Eye (tissue), 1 donor: ENCODE measurements at regions not wholly inside any gene's neighbourhood (a gene's known extent, or its start where the extent isn't known, plus 50 kb on each side); places are given as distances from the start of the nearest gene placed in this dataset.
"Not testable (repeated sequence)": the region's sequence is repeated elsewhere in the genome, so short reads cannot be mapped to it uniquely, and the experiment has no call there.

ENCODE experiments used
- DNase-seq: peaks from one replicate; pipeline ENCODE4 v3.0.0-alpha.2; 2015

DNA sequence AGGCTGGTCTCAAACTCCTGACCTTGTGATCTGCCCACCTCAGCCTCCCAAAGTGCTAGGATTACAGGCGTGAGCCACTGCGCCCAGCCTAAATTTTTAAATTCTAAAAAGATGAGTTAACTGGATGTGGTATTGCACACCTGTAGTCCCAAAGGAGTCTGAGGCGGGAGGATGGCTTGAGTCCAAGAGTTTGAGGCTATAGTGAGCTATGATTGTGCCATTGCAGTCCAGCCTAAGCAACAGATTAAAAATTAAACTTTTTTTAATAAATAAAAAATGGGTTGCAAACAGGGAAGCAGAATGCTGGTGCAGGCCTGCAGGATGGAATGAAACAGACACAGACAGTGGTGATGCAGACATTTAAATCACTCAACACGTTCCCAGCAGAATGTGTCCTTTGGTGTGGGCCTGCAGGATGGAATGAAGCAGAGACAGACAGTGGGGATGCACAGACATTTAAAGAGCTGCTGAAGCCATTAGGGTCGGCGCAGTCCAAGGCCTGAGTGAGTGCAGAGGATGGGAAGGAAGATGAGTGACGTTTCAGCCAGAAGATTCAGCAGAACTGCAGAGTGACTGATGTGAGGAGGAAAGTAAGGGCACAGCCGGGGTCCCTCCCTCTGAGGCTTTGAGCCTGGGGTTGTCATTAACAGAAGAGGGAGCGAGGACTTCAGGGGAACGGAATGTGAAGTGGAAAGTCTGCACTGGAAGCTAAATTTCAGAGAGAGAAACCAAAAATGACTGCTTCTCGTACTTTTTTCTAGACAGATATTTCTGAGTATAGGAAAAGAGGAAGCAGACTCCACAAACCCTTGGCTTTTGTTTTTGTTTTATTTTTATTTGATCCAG lies 117.5 kb downstream of the RIN2 start:
- DNase-seq = no peak

DNA sequence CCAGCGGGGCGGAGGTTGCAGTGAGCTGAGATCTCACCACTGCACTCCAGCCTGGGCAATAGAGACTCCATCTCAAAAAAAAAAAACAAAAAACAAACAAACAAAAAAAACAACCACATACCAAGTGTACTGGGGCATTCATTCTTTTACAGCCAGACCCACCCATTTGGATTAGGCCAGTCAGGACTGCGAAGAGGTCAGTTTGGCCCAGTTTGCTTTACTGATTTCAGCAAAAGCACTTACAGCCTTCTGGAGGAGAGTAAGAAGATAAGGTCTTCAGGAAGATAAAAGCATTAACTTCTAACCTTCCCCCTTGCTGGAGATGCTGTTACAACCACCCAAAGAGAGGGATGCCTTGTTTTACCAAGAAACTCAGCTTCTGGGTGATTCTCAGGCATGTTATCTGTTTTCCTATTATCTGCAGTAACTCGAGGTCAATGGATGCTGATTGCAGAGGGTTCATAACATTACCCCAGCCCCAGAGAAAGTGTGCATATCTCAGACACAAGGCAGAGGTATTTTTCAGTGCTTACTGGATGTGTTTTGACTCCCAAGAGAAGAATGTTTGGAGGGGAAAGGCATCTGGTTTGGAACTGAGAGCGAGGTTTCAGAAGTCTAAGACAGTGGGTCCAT lies 118.9 kb downstream of the RIN2 start:
- no peak for DNase-seq

DNA sequence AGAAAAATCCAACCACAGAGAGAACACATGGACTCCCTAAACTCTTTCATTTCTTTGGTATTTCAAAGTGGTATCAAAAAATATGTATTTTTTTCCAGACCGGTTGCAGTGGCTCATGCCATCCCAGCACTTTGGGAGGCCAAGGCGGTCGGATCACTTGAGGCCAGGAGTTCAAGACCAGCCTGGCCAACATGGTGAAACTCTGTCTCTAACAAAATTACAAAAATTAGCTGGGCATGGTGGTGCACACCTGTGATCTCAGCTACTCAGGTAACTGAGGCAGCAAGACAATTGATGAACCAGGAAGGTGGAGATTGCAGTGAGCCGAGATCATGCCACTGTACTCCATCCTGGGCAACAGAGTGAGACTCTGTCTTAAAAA lies 121.8 kb downstream of the RIN2 start:
- not testable (repeated sequence) for DNase-seq

DNA sequence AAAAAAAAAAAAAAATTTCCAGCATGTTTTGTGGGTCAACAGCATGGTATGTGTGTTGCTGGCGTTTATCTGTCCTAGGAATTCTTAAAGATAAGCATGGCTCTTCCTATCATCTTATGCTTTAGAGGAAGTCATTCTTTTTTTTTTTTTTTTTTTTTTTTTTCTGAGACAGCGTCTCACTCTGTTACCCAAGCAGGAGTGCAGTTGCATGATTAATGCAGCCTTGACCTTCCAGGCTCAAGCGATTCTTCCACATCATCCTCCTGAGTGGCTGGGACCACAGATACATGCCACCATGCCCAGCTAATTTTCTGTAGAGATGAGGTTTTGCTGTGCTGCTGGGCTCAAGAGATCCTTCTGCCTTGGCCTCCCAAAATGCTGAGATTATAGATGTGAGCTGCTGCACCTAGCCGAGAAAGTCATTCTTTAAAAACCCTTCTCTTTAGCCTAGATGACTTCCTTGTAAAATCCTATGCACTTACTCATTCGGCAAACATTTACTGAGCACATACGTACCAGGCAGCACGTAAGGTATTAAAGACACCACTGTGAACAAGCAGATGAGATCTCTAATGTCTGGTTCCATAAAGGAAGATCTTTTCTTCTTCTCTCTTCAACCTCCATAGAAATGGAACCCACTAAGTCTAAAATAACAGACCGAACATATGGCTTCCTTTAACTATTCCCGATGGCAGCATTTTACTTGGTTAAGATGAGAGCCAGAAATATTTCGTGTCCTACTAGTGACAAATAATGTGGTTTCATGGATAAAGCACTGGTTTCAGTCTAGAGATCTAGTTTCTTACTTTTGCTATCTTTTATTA lies 122.4 kb downstream of the RIN2 start:
- no peak for DNase-seq

DNA sequence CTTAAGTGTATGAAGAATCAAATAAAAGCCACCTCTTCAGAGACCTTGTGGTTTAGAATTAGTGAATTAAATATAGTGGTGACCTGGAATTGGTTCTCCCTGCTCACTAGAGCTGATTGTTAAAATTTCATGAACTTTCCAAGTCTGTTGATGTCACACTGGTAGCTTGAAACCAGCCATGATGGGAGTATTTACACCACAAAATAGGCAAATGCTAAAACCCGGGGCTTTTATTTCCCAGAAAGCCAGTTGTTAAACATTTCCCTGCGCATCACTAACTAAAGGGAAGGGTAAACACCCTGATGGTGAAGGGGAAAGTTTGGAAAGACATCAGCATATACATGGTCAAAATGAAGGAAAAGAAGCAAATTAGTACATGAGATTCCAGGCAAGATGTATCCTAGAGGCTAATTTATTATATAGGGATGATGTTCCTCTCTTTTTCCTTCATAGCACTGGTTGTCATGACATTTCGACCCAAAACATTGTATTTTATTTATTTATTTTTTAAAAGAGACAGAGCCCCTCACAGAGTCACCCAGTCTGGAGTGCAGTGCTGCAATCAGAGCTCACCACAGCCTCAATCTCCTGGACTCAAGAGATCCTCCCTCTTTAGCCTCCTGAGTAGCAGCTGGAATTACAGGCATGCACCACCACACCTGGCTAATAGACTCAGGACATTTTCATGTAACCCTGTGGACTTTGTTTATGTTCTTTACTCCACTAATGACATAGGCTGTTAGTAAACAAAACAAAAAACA lies 123.2 kb downstream of the RIN2 start:
- no peak for DNase-seq

DNA sequence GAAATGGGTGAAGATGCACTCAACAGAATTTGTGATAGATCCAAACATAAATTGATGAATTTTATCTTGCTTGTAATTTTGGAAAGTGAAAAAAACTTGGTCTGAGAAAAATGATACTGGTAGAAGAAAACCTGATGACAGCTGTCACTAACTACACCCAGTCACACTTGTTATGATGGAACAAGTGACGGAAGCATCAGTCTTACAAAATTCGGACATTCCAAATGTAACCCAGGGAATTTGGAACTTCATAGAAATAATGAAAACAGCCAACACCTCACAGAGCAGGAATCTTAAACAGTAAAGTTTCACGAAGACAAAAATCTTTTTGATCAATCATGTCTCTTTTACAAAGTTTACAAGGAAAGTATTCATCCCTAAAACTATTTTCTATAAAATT lies 123.9 kb downstream of the RIN2 start:
- no peak for DNase-seq

DNA sequence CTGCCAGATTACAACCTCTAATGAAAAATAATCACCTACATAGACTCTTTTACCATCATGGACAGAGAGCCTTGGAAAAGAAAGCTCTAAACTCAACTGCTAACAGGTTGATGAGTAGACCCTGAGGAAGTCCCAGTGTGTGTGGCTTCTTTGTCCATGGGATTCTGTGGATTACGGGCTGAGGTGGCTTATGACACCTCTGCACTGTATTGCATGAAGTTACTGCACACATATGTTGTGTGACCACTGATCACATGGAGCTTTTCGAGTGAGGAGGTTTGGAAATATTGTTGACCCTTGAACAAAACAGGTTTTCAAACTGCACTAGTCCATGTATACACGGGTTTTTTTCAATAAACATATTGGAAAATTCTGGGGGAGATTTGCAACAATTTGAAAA lies 124.4 kb downstream of the RIN2 start:
- DNase-seq = no peak

DNA sequence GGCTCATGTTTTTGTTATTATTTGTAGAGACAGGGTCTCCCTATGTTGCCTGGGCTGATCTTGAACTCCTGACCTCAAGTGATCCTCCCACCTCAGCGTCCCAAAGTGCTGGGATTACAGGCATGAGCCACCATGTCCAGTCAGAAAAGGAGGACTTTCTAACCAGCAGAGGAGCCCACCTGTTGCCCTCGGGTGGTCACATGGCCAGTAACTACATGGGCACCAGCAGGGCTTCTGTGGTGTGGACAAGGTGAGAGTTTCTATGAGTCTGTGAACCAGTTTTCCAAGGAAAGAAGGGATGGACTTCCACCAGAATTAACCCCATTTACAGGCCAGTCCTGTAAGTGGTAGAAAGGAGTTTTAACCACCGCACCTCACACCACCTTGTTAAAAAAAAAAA lies 125.4 kb downstream of the RIN2 start:
- DNase-seq = no peak

DNA sequence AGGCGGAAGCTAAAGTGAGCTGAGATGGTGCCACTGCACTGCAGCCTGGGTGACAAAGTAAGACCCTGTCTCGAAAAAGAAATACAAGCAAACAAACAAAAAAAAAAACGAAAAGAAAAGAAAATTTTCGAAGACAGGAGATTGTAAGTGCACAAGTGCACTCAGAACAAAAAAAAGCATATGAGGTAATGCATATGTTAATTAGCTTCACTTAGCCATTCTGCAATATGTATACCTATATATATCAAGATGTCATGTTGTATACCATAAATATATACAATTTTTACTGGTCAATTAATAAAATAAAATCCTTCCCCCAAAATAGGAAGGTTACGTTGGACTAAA lies 127.5 kb downstream of the RIN2 start:
- no peak for DNase-seq

DNA sequence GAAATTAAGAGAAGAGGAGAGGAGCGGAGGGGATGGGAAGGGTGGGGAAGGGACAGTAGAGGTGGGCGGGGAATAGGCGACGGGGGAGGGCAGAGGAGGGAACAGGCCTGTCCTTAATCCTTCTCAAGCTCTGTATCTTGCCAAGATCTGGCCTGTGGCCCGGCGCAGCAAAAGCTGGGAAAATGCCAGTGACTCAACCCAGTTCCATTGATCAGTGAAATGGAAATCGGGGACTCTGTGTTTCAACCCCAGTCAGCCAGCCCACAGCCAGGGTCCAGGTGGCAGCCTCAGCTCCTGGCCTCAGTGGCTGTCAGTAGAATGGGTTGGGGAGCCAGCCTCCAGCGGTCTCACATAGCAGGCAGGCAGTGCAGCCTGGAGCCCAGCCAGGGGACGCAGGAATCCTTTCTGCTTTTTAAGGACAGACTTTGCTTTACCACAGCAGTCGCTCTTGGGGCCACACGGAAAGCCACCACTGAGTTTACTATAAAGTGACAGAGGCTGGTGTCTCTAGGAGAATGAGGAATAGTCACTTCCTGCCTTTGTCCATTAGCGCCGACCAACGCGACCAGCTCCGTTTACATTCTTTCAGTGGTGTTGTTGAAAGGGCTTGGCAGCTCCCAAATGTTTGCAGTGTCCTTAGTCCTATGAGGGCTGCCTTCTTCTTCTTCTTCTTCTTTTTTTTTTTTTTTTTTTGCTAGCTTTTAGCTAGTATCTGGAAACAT lies 128.0 kb downstream of the RIN2 start:
- DNase-seq = peak; percentile 57

DNA sequence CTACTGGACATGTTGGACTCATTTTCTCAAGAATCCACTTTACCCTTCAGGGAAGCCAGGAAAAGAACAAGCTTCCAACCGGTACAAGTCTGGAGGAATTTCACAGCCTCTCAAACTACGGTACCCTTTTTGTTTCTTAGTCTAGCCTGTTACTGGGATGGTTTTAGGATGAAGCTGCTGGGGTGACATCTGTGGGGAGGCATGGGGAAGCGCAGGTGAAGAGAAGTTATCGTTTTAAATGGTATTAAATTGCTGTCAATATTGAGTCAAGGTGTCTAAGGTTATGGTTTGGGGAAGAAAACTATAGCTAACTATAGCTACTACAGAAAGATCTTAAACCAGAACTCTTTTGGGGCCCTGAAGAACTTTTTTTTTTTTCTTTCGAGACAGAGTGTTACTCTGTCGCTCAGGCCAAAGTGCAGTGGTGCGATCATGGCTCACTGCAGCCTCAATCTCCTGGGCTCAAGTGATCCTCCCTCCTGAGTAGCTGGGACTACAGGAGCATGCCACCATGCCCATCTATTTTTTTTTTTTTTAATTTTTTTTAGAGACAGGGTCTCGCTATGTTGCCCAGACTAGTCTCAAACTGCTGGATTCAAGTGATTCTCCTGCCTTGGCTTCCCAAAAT lies 128.7 kb downstream of the RIN2 start:
- peak; percentile 40 for DNase-seq

DNA sequence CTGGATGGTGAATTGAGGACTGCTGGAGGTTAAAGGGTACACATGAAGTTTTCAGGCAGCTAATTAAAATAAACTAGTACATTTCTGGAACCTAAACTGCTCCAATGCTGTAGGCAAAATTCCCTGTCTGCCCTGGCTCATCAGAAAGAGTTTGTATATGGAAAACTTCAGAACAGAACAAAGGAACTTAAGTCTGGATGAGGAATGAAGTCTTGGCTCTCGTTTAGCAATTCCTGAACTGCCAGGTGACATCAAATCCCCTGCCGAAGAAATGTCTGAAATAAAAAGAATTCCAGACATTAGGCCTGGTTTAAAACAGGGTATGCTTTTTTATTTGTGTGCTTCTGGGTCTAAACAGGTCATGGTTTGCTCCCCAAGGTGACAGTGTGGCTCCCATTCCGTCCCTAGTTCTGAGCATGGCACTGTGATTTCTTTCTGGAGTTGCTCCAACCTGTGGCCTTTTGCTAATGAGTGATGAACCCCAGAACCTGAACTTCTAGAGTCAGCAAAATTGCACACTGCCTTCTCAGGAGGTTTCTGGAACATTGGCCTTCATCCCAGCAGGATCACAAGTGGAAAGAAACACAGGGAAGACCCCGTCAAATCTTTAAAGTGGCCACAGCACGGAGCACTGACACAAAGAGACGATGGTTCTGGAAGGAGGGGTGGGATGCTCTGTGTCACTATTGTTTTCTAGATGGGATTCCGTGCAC lies 129.4 kb upstream of the NAA20 start:
- DNase-seq = peak; percentile 54

DNA sequence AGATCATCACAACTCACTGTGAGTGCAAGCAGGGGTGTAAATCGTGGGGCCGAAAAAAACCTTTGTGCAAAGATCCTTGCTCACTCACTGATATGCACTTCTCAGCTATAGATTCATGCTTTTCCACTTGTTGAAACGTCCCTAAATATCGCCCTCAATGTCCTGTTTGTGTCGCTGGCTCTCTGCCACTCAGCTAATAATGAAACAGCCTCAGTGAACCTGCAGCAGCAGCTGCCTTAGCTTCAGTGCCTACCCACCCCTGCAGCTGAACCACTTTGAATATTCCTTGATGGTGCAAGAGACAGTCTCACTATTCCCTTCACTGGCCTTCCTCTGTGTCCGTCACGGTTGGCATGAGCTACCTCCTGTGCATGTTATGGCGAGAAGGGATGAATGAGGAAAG lies 128.9 kb upstream of the NAA20 start:
- DNase-seq = peak; percentile 63

DNA sequence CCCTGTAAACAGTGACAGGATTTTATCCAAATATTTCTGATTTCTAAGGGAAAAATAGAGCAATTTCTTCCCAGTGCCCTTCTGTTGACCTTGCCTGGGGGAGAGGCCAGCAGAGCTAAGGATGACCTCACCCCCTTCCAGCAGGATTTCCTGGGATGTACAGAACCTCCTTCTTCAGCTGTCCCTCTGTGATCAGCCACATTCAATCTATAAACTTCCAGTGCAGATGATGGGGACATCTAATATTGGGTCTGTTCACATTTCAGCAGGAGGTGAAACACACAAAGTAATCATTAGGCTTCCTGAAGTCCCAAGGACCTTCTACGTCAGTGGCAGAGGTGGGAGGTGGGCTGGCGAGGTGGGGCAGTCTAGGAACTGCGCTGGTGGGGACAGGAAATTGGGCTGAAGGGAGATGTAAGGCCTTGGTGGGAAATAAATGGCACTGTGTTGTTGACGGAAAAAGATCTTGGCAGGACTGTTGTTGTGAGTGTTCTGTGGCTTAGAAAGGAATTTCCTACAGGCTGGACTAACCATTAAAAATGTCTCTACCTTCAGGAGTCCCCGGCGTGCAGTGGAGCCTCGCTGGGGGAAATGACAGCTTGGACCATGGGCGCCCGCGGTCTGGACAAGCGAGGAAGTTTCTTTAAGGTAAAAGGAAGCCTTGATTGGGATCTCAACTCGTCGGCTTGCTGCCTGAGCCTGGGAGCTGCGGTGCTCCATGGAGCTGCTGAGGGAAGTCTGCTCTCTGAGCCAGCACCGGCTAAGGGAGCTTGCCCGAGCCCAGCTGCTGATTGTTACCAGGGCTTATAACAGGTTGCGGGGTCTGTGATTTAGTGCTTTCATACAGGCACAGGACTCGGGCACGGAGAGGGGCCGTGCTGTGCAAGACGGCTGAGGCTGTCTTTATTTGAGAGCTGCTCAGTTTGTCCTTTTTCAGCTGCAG lies 127.9 kb upstream of the NAA20 start:
- DNase-seq = peak; percentile 83

DNA sequence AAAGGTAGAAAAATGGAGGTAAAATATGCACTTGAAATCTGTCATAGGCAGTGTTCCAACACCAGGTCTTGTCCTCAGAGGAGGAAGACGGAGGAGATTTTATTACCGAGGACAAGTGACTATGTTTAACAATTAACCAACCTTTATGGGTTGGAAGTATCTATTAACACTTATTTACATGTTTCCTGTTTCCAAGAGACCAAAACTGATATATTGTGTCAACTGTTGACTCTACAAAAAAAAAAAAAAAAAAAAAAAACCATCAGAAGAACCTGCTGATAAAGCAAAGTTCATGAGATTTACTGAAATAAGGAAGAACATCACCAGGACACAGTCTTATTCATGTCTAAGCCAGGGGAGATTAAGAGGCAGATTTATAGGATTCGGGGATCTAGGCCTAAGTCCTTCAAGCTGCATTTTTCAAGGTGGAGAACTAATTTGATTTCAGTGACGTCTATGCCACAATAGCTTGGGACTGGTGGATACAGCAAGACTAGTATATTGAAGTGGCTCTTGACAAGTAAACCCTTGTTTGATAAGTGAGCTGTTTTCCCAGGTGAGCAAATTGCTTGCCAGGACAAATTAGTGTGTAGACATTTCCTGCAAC lies 126.6 kb upstream of the NAA20 start:
- peak; percentile 39 for DNase-seq

DNA sequence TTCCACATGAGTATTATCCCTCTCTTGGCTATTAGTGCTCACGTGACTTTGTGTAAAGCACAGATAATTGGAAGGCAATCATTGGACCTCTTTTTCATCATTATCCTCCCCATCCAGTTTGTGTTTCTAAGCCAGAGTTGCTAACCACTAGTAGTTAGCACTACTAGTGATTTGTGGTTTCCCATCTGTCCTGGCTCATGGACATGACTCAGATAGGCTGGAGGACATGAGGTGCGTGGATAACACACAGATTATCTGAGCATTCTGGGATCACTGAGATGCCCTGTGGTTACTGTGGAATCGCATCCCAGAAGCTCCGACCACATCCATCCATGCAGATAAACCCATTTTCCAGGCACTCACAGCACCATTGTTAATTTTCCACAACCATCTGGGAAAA lies 123.8 kb upstream of the NAA20 start:
- DNase-seq = no peak

DNA sequence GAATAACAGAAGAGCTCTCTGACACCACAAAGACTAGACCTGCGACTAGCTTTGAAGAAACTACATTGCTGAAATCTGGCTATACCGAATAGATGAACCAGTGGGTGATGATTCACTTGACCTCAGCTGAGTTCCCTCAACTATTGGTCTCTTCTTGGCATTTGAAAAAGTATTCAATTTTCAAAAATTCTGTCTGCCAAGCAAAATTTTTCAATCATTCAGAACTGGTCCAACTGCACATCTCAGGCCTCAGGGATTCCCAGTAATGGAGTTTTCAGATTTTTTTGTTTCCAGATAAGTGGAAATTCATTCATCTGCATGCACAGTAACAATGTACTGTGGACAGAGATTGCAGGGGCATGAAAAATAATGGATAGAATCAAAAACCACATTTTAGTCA lies 121.4 kb upstream of the NAA20 start:
- DNase-seq = no peak

DNA sequence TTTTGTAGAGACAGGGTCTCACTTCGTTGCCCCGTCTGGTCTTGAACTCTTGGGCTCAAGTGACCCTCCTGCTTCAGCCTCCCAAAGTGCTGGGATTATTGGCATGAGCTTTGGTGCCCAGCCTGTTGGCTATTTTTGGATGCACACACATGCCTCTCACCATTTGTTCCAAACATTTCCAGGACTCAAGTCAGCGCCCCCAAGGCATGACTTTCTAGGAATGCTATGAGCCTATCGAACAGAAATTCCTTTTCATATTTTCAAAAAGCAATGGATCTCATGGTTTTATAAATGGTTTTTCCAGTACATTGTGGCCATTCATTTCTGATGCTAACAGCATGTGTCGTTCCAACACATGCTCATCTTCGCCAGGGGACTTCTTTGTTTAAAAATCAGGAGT lies 119.3 kb upstream of the NAA20 start:
- no peak for DNase-seq

DNA sequence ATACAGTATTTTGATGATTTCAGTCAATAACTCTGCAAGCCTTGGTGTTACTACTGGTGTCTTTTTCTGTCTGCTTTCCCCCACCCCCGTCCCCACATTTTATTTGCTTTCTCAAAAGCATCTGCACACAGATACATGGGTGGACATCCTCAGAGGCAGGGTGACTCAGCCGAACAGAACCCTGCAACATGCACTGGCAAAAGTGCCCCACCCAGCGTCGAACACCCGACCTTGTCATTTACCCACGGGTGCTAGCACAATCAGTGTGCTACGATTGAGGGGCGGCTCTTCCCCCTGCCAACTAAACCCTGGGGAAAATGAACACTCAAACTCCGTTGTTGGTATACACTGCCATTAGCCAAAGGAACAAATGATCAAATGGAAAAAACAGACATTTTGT lies 115.9 kb upstream of the NAA20 start:
- DNase-seq = no peak
